H9 (cell line): ENCODE measurements at regions not wholly inside any gene's neighbourhood (a gene's known extent, or its start where the extent isn't known, plus 50 kb on each side); places are given as distances from the start of the nearest gene placed in this dataset.

Experiments
- DNase-seq: peaks from one replicate; pipeline ENCODE4 v3.0.0-alpha.2; 2017
- H2AFZ ChIP-seq: one replicate; pipeline ENCODE4 v1.6.1; 2013; ENCODE audit warnings: mild to moderate bottlenecking, low read length, control low read depth, moderate library complexity
- H2AK5ac ChIP-seq: 2 replicates; pipeline ENCODE4 v1.6.1; 2013; ENCODE audit warnings: low read length, control low read depth, mixed read lengths; ENCODE audit not compliant: insufficient read length
- H2BK120ac ChIP-seq: one replicate; pipeline ENCODE4 v1.6.1; 2013; ENCODE audit warnings: low read depth, mild to moderate bottlenecking, low read length, control low read depth, inconsistent platforms; ENCODE audit not compliant: poor library complexity, severe bottlenecking
- H2BK12ac ChIP-seq: 2 replicates; pipeline ENCODE4 v1.6.1; 2013; ENCODE audit warnings: low read length, control low read depth, mixed read lengths, low read depth; ENCODE audit not compliant: insufficient read length
- H2BK15ac ChIP-seq: 2 replicates; pipeline ENCODE4 v1.6.1; 2013; ENCODE audit warnings: low read depth, low read length, control low read depth
- H2BK20ac ChIP-seq: one replicate; pipeline ENCODE4 v1.6.1; 2013; ENCODE audit warnings: low read depth, mild to moderate bottlenecking, low read length, control low read depth, inconsistent platforms; ENCODE audit not compliant: poor library complexity, severe bottlenecking
- H2BK5ac ChIP-seq: 2 replicates; pipeline ENCODE4 v1.6.1; 2013; ENCODE audit warnings: low read length, control low read depth, mixed read lengths; ENCODE audit not compliant: insufficient read length
- H3K14ac ChIP-seq: 2 replicates; pipeline ENCODE4 v1.6.1; 2013; ENCODE audit warnings: low read length, control low read depth; ENCODE audit not compliant: insufficient read depth
- H3K18ac ChIP-seq: 2 replicates; pipeline ENCODE4 v1.6.1; 2013; ENCODE audit warnings: low read depth, mild to moderate bottlenecking, mixed read lengths, low read length, control low read depth; ENCODE audit not compliant: insufficient read length
- H3K23ac ChIP-seq: 2 replicates; pipeline ENCODE4 v1.6.1; 2013; ENCODE audit warnings: low read length, control low read depth, mixed read lengths, low read depth; ENCODE audit not compliant: insufficient read length
- H3K23me2 ChIP-seq: 2 replicates; pipeline ENCODE4 v1.6.1; 2013; ENCODE audit warnings: low read depth, mild to moderate bottlenecking, mixed read lengths, low read length, control low read depth; ENCODE audit not compliant: insufficient read length, poor library complexity, severe bottlenecking
- H3K27ac ChIP-seq: 2 replicates; pipeline ENCODE4 v1.5.1; 2013; ENCODE audit warnings: low read length, control low read depth, mixed read lengths, low read depth; ENCODE audit not compliant: insufficient read length
- H3K27me3 ChIP-seq: 2 replicates; pipeline ENCODE4 v1.6.1; 2013; ENCODE audit warnings: low read length, control low read depth, inconsistent platforms; ENCODE audit not compliant: insufficient read depth
- H3K4ac ChIP-seq: 2 replicates; pipeline ENCODE4 v1.6.1; 2013; ENCODE audit warnings: low read depth, mild to moderate bottlenecking, control low read depth, inconsistent platforms, low read length, moderate library complexity
- H3K4me1 ChIP-seq: 2 replicates; pipeline ENCODE4 v1.6.1; 2013; ENCODE audit warnings: low read length, control low read depth, inconsistent platforms; ENCODE audit not compliant: insufficient read depth
- H3K4me2 ChIP-seq: 2 replicates; pipeline ENCODE4 v1.6.1; 2013; ENCODE audit warnings: low read length, control low read depth, mixed read lengths; ENCODE audit not compliant: insufficient read length, insufficient read depth
- H3K56ac ChIP-seq: 2 replicates; pipeline ENCODE4 v1.6.1; 2013; ENCODE audit warnings: low read depth, mild to moderate bottlenecking, mixed read lengths, low read length, control low read depth; ENCODE audit not compliant: insufficient read length
- H3K79me1 ChIP-seq: 2 replicates; pipeline ENCODE4 v1.6.1; 2013; ENCODE audit warnings: low read depth, mild to moderate bottlenecking, moderate library complexity, low read length, control low read depth, inconsistent platforms; ENCODE audit not compliant: insufficient read depth, poor library complexity, severe bottlenecking
- H3K79me2 ChIP-seq: 2 replicates; pipeline ENCODE4 v1.6.1; 2013; ENCODE audit warnings: low read length, control low read depth, inconsistent platforms; ENCODE audit not compliant: insufficient read depth
- H3K9ac ChIP-seq: 2 replicates; pipeline ENCODE4 v1.6.1; 2013; ENCODE audit warnings: low read length, control low read depth, mixed read lengths; ENCODE audit not compliant: insufficient read length; ENCODE audit errors: extremely low read depth
- H3K9me3 ChIP-seq: one replicate; pipeline ENCODE4 v1.6.1; 2013; ENCODE audit warnings: low read depth, low read length, inconsistent platforms; ENCODE audit not compliant: control insufficient read depth
- H3T11ph ChIP-seq: one replicate; pipeline ENCODE4 v1.6.1; 2013; ENCODE audit warnings: mild to moderate bottlenecking, low read length, control low read depth, inconsistent platforms
- H4K20me1 ChIP-seq: one replicate; pipeline ENCODE4 v1.6.1; 2013; ENCODE audit not compliant: control insufficient read depth, insufficient read length, insufficient read depth
- H4K5ac ChIP-seq: 2 replicates; pipeline ENCODE4 v1.6.1; 2013; ENCODE audit warnings: low read depth, mild to moderate bottlenecking, mixed read lengths, low read length, control low read depth; ENCODE audit not compliant: insufficient read length
- H4K8ac ChIP-seq: replicated peaks from 2 replicates; pipeline ENCODE4 v1.6.1; 2013; ENCODE audit warnings: low read length, control low read depth, mixed read lengths, low read depth; ENCODE audit not compliant: insufficient read length
- H4K91ac ChIP-seq: 2 replicates; pipeline ENCODE4 v1.6.1; 2013; ENCODE audit warnings: low read depth, mild to moderate bottlenecking, moderate library complexity, mixed read lengths, low read length, control low read depth; ENCODE audit not compliant: insufficient read length
- H3K27ac Mint-ChIP-seq, 3 experiments: 2 replicates in 2 of 3; 3 replicates in 1 of 3; pipeline ENCODE4 v1.8.0; 2020 to 2021; ENCODE audit warnings: mixed read lengths in 3 of 3, mild to moderate bottlenecking in 1 of 3, moderate library complexity in 1 of 3
- H3K27me3 Mint-ChIP-seq: 2 replicates; pipeline ENCODE4 v1.8.0; 2021; ENCODE audit warnings: low read depth, mild to moderate bottlenecking, moderate library complexity, mixed read lengths
- H3K36me3 Mint-ChIP-seq, 3 experiments: 2 replicates in 2 of 3; 3 replicates in 1 of 3; pipeline ENCODE4 v1.8.0; 2020 to 2021; ENCODE audit warnings: low read depth in 3 of 3, mixed read lengths in 3 of 3; ENCODE audit not compliant: insufficient read depth in 1 of 3
- H3K4me1 Mint-ChIP-seq, 2 experiments: 2 replicates each; pipeline ENCODE4 v1.8.0; 2020; ENCODE audit warnings: mixed read lengths in 2 of 2
- H3K4me3 Mint-ChIP-seq, 2 experiments: 2 replicates in 1 of 2; 3 replicates in 1 of 2; pipeline ENCODE4 v1.8.0; 2020 to 2021; ENCODE audit warnings: mild to moderate bottlenecking in 2 of 2, mixed read lengths in 2 of 2, moderate library complexity in 1 of 2
- H3K9me3 Mint-ChIP-seq, 2 experiments: 2 replicates in 1 of 2; 3 replicates in 1 of 2; pipeline ENCODE4 v1.8.0; 2020; ENCODE audit warnings: mild to moderate bottlenecking in 2 of 2, mixed read lengths in 2 of 2, moderate library complexity in 1 of 2
- CTCF ChIP-seq: fragments of 200-600 bp; sonication (generic); conservative IDR thresholded peaks from 3 replicates; pipeline ENCODE4 v1.8.0; 2021; ENCODE audit warnings: antibody characterized with exemption, mild to moderate bottlenecking
- WGBS: extraction: QIAGEN DNeasy Blood & Tissue Kit; methylation state at CpG from one replicate; pipeline ENCODE4 v1.1.7; 2013; ENCODE audit warnings: missing lambda C conversion rate, low lambda C conversion rate, mixed read lengths; ENCODE audit not compliant: insufficient read length; ENCODE audit errors: extremely low coverage; 5-methylcytosine and 5-hydroxymethylcytosine counted together

- Histone ChIP-seq H3K9ac (no peak overlapping the region), H3K56ac (no peak overlapping the region), H3K23ac (no peak overlapping the region), H4K20me1 (no peaks in the 10 kb centered on the region), H2BK20ac (no peak overlapping the region), H2BK5ac (no peak overlapping the region), H3K9me3 (peaks cover 8% of the 10 kb centered on the region), H3K27ac (no peak overlapping the region), H2BK120ac (no peak overlapping the region), H3K23me2 (no peaks in the 10 kb centered on the region), H3K14ac (no peak overlapping the region), H3K4me2 (no peak overlapping the region), H3K79me2 (no peaks in the 10 kb centered on the region), H4K8ac (no peak overlapping the region), H3T11ph (no peak overlapping the region), H4K5ac (no peak overlapping the region), H2AFZ (no peak overlapping the region), H3K18ac (no peak overlapping the region), H2BK15ac (no peak overlapping the region), H3K27me3 (no peaks in the 10 kb centered on the region), H4K91ac (no peak overlapping the region), H3K4ac (no peak overlapping the region), H3K79me1 (no peaks in the 10 kb centered on the region), H2AK5ac (no peak overlapping the region), H3K4me1 (no peaks in the 10 kb centered on the region), H2BK12ac (no peak overlapping the region)
- H3K4me1 Mint-ChIP-seq: peaks cover 8 to 9% of the 10 kb centered on the region in 2 experiments; a peak in 3 of 4 replicates
- TF ChIP-seq CTCF: peak; percentile 65
- no peak overlapping the region for H3K4me3 Mint-ChIP-seq
- WGBS: no CpG with 5 or more reads among the region's 6 CpGs
- no peak overlapping the region for H3K27ac Mint-ChIP-seq
- H3K36me3 Mint-ChIP-seq: peaks cover 14 to 22% (median 20%) of the 10 kb centered on the region in 3 experiments
- H3K9me3 Mint-ChIP-seq: peaks cover 19 to 20% of the 10 kb centered on the region in 2 experiments
- peak; percentile 40 for DNase-seq
- no peaks in the 10 kb centered on the region for H3K27me3 Mint-ChIP-seq
These were observed 647.6 kb upstream of the PKDCC start for GRCh38 chr2:41400088-41400665.
